Natural killer cell (primary cell): ENCODE measurements at regions not wholly inside any gene's neighbourhood (a gene's known extent, or its start where the extent isn't known, plus 50 kb on each side); places are given as distances from the start of the nearest gene placed in this dataset.

Source experiments
- ATAC-seq, 3 donors: fragments of 150-1000 bp in 2 of 3; fragments of 200-7000 bp in 1 of 3; cut with Tn5 transposase; 1 replicate in 1 of 3; 2 replicates in 2 of 3; pipeline ENCODE4 v1.10.0; 2021; ENCODE audit warnings: mild to moderate bottlenecking in 2 of 3, moderate library complexity in 2 of 3
- DNase-seq, 2 donors: peaks; one replicate each; pipeline versions ENCODE4 v3.0.0 to v3.0.0-alpha.2; 2013 to 2021; ENCODE audit warnings: mixed read lengths in 1 of 2
- H3K27ac ChIP-seq: one replicate; pipeline ENCODE4 v1.5.1; 2013; ENCODE audit warnings: mild to moderate bottlenecking, low read length
- H3K27me3 ChIP-seq: one replicate; pipeline ENCODE4 v1.6.1; 2013; ENCODE audit warnings: low read length; ENCODE audit not compliant: control insufficient read depth, insufficient read depth
- H3K36me3 ChIP-seq: one replicate; pipeline ENCODE4 v1.6.1; 2013; ENCODE audit warnings: low read length; ENCODE audit not compliant: control insufficient read depth, insufficient read depth
- H3K4me1 ChIP-seq: one replicate; pipeline ENCODE4 v1.6.1; 2013; ENCODE audit warnings: low read length; ENCODE audit not compliant: control insufficient read depth, insufficient read depth
- H3K4me3 ChIP-seq: one replicate; pipeline ENCODE4 v1.5.1; 2013; ENCODE audit warnings: low read length
- H3K9me3 ChIP-seq: one replicate; pipeline ENCODE4 v1.6.1; 2013; ENCODE audit warnings: low read length; ENCODE audit not compliant: control insufficient read depth, insufficient read depth
- H3K27ac Mint-ChIP-seq, 2 donors: one replicate each; pipeline ENCODE4 v1.8.0; 2022; ENCODE audit warnings: mild to moderate bottlenecking in 2 of 2, mixed read lengths in 2 of 2, moderate library complexity in 1 of 2
- H3K27me3 Mint-ChIP-seq, 2 donors: one replicate each; pipeline ENCODE4 v1.8.0; 2022; ENCODE audit warnings: low read depth in 2 of 2, mixed read lengths in 2 of 2
- H3K36me3 Mint-ChIP-seq: one replicate; pipeline ENCODE4 v1.8.0; 2022; ENCODE audit warnings: mixed read lengths
- H3K4me1 Mint-ChIP-seq, 2 donors: one replicate each; pipeline ENCODE4 v1.8.0; 2022; ENCODE audit warnings: mixed read lengths in 2 of 2
- H3K4me3 Mint-ChIP-seq: one replicate; pipeline ENCODE4 v1.8.0; 2022; ENCODE audit warnings: mild to moderate bottlenecking, moderate library complexity, mixed read lengths
- H3K9me3 Mint-ChIP-seq, 2 donors: one replicate each; pipeline ENCODE4 v1.8.0; 2022; ENCODE audit warnings: mixed read lengths in 2 of 2
- CTCF ChIP-seq: fragments of 200-600 bp; IDR thresholded peaks from one replicate; pipeline ENCODE4 v1.8.0; 2022; ENCODE audit warnings: antibody characterized with exemption
- WGBS: methylation state at CpG from one replicate; pipeline ENCODE4 v1.1.7; 2013; ENCODE audit warnings: missing lambda C conversion rate; ENCODE audit not compliant: insufficient coverage; 5-methylcytosine and 5-hydroxymethylcytosine counted together
- intact Hi-C: fragments of 100-400 bp; cut with micrococcal nuclease; formaldehyde crosslinking; loops from one replicate; pipeline ENCODE4 v1.14.2; 2022

GRCh38 chr18:8895341-8895740 is 190.0 kb downstream of the MTCL1 start:
- intact Hi-C loops, result no loop called here
- Histone ChIP-seq H3K4me3 (no peak overlapping the region), H3K9me3 (no peaks in the 10 kb centered on the region), H3K4me1 (no peaks in the 10 kb centered on the region), H3K27me3 (no peaks in the 10 kb centered on the region), H3K36me3 (no peaks in the 10 kb centered on the region), H3K27ac (no peak overlapping the region)
- Mint-ChIP-seq H3K27ac (no peak overlapping the region), H3K36me3 (no peaks in the 10 kb centered on the region), H3K9me3 (no peaks in the 10 kb centered on the region), H3K4me3 (no peak overlapping the region), H3K27me3 (peaks cover 0 to 9% of the 10 kb centered on the region in 2 donors), H3K4me1 (no peaks in the 10 kb centered on the region)
- no peak for DNase-seq
- 100% methylated on average over 1 of the region's 1 CpG for WGBS
- ATAC-seq, result no peak
- no peak for TF ChIP-seq CTCF

- Mint-ChIP-seq H3K9me3 (no peaks in the 10 kb centered on the region), H3K4me3 (no peak overlapping the region), H3K27ac (no peak overlapping the region), H3K36me3 (no peaks in the 10 kb centered on the region), H3K27me3 (peaks cover 0 to 9% of the 10 kb centered on the region in 2 donors), H3K4me1 (no peaks in the 10 kb centered on the region)
- no peaks in the 10 kb centered on the region for H3K4me1 ChIP-seq
- no peak overlapping the region for H3K4me3 ChIP-seq
- ATAC-seq (no peak), DNase-seq (no peak)
- no peak overlapping the region for H3K27ac ChIP-seq
- intact Hi-C loops, result no loop called here
- no peaks in the 10 kb centered on the region for H3K9me3 ChIP-seq
- no peaks in the 10 kb centered on the region for H3K27me3 ChIP-seq
- WGBS, result 58% methylated on average over 2 of the region's 2 CpGs
- H3K36me3 ChIP-seq, result no peaks in the 10 kb centered on the region
- no peak for TF ChIP-seq CTCF
These were observed 190.7 kb downstream of the MTCL1 start for GRCh38 chr18:8895987-8896619.

GRCh38 chr18:8899000-8899399 is 193.6 kb downstream of the MTCL1 start:
- no peak overlapping the region for H3K4me3 Mint-ChIP-seq
- intact Hi-C loops, result no loop called here
- H3K36me3 Mint-ChIP-seq, result no peaks in the 10 kb centered on the region
- H3K4me1 Mint-ChIP-seq, result no peaks in the 10 kb centered on the region
- Histone ChIP-seq H3K9me3 (no peaks in the 10 kb centered on the region), H3K36me3 (no peaks in the 10 kb centered on the region), H3K4me3 (no peak overlapping the region), H3K27me3 (no peaks in the 10 kb centered on the region), H3K27ac (no peak overlapping the region), H3K4me1 (no peaks in the 10 kb centered on the region)
- DNase-seq (no peak), ATAC-seq (no peak)
- no peak overlapping the region for H3K27ac Mint-ChIP-seq
- peaks cover 15 to 16% of the 10 kb centered on the region in 2 donors for H3K27me3 Mint-ChIP-seq
- H3K9me3 Mint-ChIP-seq, result peaks cover 0 to 4% of the 10 kb centered on the region in 2 donors
- no peak for TF ChIP-seq CTCF
- 72% methylated on average over 3 of the region's 3 CpGs for WGBS

GRCh38 chr18:8900552-8900951 is 195.2 kb downstream of the MTCL1 start:
- Histone ChIP-seq H3K9me3 (no peaks in the 10 kb centered on the region), H3K36me3 (no peaks in the 10 kb centered on the region), H3K4me1 (no peaks in the 10 kb centered on the region), H3K4me3 (no peak overlapping the region), H3K27me3 (no peaks in the 10 kb centered on the region), H3K27ac (no peak overlapping the region)
- ATAC-seq, result no peak
- intact Hi-C loops, result no loop called here
- H3K27ac Mint-ChIP-seq, result no peak overlapping the region
- H3K27me3 Mint-ChIP-seq, result peaks cover 15 to 16% of the 10 kb centered on the region in 2 donors
- no peak for TF ChIP-seq CTCF
- no peak overlapping the region for H3K4me3 Mint-ChIP-seq
- WGBS, result 93% methylated on average over 2 of the region's 2 CpGs
- H3K4me1 Mint-ChIP-seq, result no peaks in the 10 kb centered on the region
- H3K9me3 Mint-ChIP-seq, result peaks cover 4% of the 10 kb centered on the region in 2 donors
- DNase-seq, result no peak
- H3K36me3 Mint-ChIP-seq, result no peaks in the 10 kb centered on the region
